ENCODE measurements at regions not wholly inside any gene's neighbourhood (a gene's known extent, or its start where the extent isn't known, plus 50 kb on each side); places are given as distances from the start of the nearest gene placed in this dataset.

DNA sequence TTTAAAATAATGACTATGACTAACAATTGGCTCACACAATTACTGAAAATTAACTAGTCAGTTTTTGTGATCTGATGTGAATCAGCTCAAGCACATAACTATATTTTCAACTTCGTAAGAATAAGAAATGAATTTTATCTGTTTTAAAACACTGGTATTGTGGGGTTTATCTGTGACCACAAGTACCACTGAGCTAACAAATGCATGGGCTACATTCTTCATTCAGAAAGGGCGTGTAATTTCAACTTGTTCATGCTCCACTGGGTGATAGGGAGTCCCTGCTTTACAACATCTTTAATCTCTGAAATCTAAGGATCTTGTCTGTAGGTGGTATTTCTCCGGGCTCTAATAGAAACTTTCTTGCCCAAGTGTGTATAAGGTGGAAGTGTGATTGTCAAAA is 1311.5 kb upstream of the GJE1 start:
- no peak for TF ChIP-seq CTCF (IDR thresholded peaks at IDR 0.05; ENCODE audit: low read length)
- TF ChIP-seq EZH2 (IDR thresholded peaks at IDR 0.05; ENCODE audit: borderline replicate concordance, low read length), result no peak
